ENCODE measurements at regions not wholly inside any gene's neighbourhood (a gene's known extent, or its start where the extent isn't known, plus 50 kb on each side); places are given as distances from the start of the nearest gene placed in this dataset.

- Histone ChIP-seq H3K9ac (ENCODE audit: low read depth in 1 of 2, low read length in 2 of 2) (no peak overlapping the region), H3K27ac (ENCODE audit: low read depth in 1 of 2, low read length in 2 of 2) (no peak overlapping the region), H3K4me3 (ENCODE audit: low read depth in 1 of 3, low read length in 3 of 3) (no peak overlapping the region), H3K4me1 (ENCODE audit: control insufficient read depth in 4 of 4, insufficient read depth in 4 of 4, low read length in 3 of 4) (no peaks in the 10 kb centered on the region), H3K9me3 (ENCODE audit: control insufficient read depth in 4 of 4, low read length in 3 of 4) (no peaks in the 10 kb centered on the region), H3K27me3 (ENCODE audit: control insufficient read depth in 4 of 4, insufficient read depth in 4 of 4, low read length in 3 of 4) (no peaks in the 10 kb centered on the region), H3K36me3 (ENCODE audit: control insufficient read depth in 4 of 4, insufficient read depth in 3 of 4, low read depth in 1 of 4, low read length in 3 of 4) (no peaks in the 10 kb centered on the region)
- TF ChIP-seq GABPA (IDR thresholded peaks at IDR 0.05 in 1 of 2, conservative IDR thresholded peaks at IDR 0.05 in 1 of 2): no peak
- TF ChIP-seq, protein P1, sequence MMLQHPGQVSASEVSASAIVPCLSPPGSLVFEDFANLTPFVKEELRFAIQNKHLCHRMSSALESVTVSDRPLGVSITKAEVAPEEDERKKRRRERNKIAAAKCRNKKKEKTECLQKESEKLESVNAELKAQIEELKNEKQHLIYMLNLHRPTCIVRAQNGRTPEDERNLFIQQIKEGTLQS (IDR thresholded peaks at IDR 0.05): no peak
- no peak for TF ChIP-seq EGR1 (IDR thresholded peaks at IDR 0.05; ENCODE audit: low read depth in 2 of 2)
- no peak for TF ChIP-seq RAD21 (IDR thresholded peaks at IDR 0.05)
- TF ChIP-seq, protein P2, sequence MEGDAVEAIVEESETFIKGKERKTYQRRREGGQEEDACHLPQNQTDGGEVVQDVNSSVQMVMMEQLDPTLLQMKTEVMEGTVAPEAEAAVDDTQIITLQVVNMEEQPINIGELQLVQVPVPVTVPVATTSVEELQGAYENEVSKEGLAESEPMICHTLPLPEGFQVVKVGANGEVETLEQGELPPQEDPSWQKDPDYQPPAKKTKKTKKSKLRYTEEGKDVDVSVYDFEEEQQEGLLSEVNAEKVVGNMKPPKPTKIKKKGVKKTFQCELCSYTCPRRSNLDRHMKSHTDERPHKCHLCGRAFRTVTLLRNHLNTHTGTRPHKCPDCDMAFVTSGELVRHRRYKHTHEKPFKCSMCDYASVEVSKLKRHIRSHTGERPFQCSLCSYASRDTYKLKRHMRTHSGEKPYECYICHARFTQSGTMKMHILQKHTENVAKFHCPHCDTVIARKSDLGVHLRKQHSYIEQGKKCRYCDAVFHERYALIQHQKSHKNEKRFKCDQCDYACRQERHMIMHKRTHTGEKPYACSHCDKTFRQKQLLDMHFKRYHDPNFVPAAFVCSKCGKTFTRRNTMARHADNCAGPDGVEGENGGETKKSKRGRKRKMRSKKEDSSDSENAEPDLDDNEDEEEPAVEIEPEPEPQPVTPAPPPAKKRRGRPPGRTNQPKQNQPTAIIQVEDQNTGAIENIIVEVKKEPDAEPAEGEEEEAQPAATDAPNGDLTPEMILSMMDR (IDR thresholded peaks at IDR 0.05; ENCODE audit: low read depth, low read length, missing input control): no peak
- no peak for TF ChIP-seq YY1 (IDR thresholded peaks at IDR 0.05)
- no peak for TF ChIP-seq FOXA1 (IDR thresholded peaks at IDR 0.05)
- TF ChIP-seq JUND (IDR thresholded peaks at IDR 0.05): no peak
- TF ChIP-seq RXRA (IDR thresholded peaks at IDR 0.05): no peak
- TF ChIP-seq TAF1 (conservative IDR thresholded peaks at IDR 0.05): no peak
- no peak for TF ChIP-seq ZBTB33 (IDR thresholded peaks at IDR 0.05)
- TF ChIP-seq NR2F2 (IDR thresholded peaks at IDR 0.05): no peak
- TF ChIP-seq MAX (IDR thresholded peaks at IDR 0.05): no peak
- no peak for TF ChIP-seq HNF4G (IDR thresholded peaks at IDR 0.05)
- TF ChIP-seq HNF4A (conservative IDR thresholded peaks at IDR 0.05): no peak
- TF ChIP-seq SP1 (IDR thresholded peaks at IDR 0.05): no peak
- TF ChIP-seq FOXA2 (IDR thresholded peaks at IDR 0.05): no peak
- no peak for TF ChIP-seq REST (IDR thresholded peaks at IDR 0.05)
- no peak for DNase-seq (ENCODE audit: low spot score)
- 64% methylated on average over 28 of the region's 28 CpGs for WGBS
Observed at GRCh38 chr14:104299993-104300761, 161.8 kb downstream of the KIF26A start.
